Mucosa of gallbladder (tissue), 1 donor: ENCODE measurements at regions not wholly inside any gene's neighbourhood (a gene's known extent, or its start where the extent isn't known, plus 50 kb on each side); places are given as distances from the start of the nearest gene placed in this dataset.
A peak's percentile ranks its signal among the peaks of the same experiment; 100 is the strongest.
"Not testable (repeated sequence)": the region's sequence is repeated elsewhere in the genome, so short reads cannot be mapped to it uniquely, and the experiment has no call there.

Experiments used
- DNase-seq: peaks from one replicate; pipeline ENCODE4 v3.0.0-alpha.2; 2020; ENCODE audit warnings: low spot score
- donor health status: DM: no; HTN: no; CAD: no.

- DNase-seq, result no peak
Measured at GRCh38 chr5:87785554-87786335, 373.0 kb upstream of the CCNH start.

- no peak for DNase-seq
Measured at GRCh38 chr5:87784879-87785495, 372.3 kb upstream of the CCNH start.

DNA sequence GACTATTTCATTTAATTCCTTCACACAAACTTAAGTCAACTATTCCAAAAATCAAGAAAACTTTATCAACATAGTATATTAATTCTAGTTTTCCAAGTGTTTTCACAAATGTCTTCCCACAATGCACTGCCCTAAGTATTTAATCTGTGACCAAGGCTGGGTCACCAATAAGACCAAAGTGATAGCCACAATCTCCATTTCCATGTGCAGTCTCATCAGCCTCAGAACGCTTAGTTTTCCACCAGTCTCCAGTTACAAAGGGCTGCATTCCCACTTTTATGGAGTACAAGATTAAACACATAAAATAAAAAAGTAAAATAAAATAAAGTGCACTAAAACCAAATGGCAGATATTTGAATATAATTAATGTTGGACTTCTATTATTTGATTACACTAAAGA lies 371.6 kb upstream of the CCNH start:
- no peak for DNase-seq

- DNase-seq, result no peak
Measured at GRCh38 chr5:87782916-87783315, 370.2 kb upstream of the CCNH start.

GRCh38 chr5:87781976-87782375 lies 369.2 kb upstream of the CCNH start:
- DNase-seq, result no peak

DNA sequence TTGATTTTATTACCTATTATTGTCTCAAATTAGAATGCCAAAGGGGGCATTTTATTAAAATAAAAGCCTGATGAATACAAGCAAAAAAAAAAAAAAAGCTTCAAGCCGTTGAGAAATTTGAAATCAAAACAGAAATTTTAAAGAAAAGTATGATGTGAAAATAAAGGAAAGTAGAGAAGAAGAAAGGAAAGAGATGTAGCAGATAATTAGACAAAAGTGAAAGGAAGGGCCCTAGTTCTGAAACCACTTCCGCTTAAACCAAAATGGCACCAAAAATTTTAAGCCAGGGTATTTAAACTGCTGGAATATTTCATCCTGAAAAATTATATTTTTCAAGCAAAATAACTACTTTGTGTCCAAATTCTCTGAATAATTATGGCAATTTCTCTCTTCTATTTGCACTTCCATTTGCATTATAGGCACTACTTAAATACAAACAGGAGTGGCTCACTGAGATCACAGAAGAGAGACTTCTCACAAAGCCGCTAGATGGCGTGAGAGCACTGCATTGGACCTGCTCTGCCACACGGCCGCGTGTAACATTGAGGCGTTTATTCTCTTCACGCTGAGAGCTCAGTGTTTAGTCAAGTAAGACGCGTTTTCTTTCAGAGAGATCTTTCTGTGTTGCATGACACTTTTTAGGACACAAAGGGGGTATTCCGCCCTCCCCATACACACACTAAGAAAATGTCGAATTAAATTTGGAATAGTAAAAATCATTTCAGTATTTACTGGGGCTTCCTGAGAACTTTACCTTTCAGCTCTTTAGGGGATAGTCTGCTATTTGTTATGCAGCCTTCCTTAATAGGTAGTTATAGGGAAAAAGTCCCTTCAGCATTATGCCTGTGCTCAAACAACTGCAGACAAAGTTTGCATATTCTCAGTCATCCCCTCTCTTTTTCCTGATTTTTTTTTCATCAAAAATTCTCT lies 368.4 kb upstream of the CCNH start:
- DNase-seq, result peak; percentile 82

DNA sequence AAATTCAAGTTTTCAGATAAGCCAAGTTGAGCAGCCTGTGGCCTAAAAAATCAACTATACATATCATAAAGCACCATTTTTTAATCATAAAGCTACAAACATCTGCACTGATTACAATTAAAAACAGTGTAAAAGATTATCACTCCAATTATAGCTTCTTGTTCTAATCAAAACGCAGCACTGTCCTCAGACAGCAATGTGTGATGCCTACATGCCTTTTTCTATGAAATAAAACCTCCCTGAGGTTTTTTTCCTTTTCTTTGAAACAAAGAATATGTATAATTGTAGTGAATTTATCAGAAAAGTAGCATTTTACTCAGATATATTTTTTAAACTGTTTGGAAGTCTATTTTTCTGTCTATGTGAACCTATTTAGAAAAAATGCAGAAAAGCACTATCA lies 366.1 kb upstream of the CCNH start:
- no peak for DNase-seq

GRCh38 chr5:87777877-87778276 lies 365.1 kb upstream of the CCNH start:
- DNase-seq, result no peak

DNA sequence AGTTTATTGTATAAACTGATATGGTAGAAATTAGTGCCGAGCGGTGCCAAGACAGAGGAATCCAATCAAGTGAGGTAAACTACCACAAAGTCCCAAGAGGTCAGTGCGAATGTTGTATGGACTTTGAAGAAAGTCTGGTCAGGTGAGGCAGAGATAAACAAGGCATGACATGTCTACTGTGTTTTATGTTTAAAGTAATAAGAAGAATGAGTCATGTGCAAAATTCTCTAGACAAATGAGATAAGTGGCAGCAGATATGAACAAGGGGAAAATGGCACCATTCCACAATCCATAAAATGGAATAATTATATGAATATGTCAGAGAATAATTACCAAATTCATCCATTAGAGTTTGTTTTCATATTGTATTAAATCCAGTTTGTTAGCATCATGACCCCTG lies 364.1 kb upstream of the CCNH start:
- no peak for DNase-seq

GRCh38 chr5:87776302-87776701 lies 363.6 kb upstream of the CCNH start:
- DNase-seq, result not testable (repeated sequence)

- no peak for DNase-seq
Measured at GRCh38 chr5:87775228-87775627, 362.5 kb upstream of the CCNH start.

DNA sequence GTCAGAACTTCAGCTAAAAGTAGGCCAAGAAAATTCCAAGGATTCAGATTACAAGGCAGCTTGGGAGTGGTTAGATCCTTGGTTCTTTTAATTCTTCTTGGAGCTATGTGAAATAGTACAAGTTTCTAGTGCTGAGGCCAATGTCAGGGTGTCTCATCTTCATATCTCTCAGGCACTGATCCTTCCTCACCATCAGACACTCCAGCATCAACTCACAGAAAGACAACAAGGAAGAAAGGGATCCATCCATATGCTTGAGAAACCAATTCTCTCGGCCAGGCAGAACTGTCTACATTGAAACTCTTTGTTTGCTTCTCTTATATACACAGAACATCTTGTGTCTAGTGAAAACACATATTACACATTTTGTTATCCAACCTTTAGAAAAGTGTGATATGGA lies 362.1 kb upstream of the CCNH start:
- DNase-seq, result no peak

- DNase-seq, result no peak
Measured at GRCh38 chr5:87770601-87771121, 357.9 kb upstream of the CCNH start.

GRCh38 chr5:87770016-87770570 lies 357.4 kb upstream of the CCNH start:
- no peak for DNase-seq

- DNase-seq, result no peak
Measured at GRCh38 chr5:87769157-87769556, 356.4 kb upstream of the CCNH start.

- DNase-seq, result no peak
Measured at GRCh38 chr5:87768190-87768589, 355.5 kb upstream of the CCNH start.

GRCh38 chr5:87765009-87765408 lies 352.3 kb upstream of the CCNH start:
- DNase-seq, result no peak

DNA sequence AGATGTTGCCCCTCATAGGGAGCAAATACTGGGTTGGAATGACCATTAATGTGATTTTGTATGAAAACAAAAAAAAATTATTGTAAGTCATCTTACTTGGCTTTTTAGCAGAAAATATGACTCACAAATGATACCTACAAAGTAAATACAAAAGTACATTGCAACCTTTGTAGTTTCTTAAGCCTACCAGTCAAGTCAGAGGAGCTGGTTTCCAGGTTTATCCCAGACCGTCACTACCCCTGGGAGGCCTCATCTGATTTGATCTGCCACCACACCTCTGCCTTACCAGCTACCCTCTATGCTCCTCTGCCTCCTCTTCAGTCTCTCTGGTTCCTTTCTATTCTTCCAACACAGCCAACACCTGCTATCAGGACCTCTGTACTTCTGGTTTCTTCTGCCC lies 349.9 kb upstream of the CCNH start:
- DNase-seq, result no peak

DNA sequence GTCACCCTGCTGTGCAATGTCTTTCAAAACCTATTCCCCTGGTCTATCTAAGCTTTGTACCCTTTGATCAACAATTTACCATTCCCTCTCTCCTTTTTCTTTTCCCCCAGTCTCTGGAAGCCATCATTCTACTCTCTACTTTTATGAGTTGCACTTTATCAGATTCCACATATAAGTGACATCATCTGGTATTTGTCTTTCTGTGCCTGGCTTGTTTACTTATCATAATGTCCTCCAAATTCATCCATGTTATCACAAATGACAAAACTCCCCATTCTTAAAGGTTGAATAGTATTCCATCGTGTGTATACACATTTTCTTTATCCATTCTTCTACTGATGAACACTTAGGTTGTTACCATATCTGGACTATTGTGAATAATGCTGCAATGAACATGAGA lies 344.2 kb upstream of the CCNH start:
- DNase-seq, result no peak

DNA sequence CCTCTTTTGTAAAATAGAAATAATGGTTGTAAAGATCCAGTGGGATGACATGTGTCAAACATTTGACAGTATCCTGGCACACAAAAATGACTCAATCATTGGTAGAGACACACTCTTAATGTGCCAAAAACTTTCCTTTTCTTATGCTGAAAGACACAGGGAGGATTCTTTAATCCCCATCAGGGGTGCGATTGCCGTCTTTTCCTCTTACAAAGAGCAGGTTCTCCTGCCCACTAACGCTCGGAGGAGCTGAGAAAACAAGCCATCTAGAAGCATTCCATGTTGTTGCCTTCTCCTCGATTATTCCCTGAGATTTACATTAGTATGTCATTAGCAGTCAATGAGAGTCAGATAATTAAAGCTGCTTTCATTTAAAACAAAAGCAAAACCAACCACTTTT lies 342.6 kb upstream of the CCNH start:
- DNase-seq, result no peak

DNA sequence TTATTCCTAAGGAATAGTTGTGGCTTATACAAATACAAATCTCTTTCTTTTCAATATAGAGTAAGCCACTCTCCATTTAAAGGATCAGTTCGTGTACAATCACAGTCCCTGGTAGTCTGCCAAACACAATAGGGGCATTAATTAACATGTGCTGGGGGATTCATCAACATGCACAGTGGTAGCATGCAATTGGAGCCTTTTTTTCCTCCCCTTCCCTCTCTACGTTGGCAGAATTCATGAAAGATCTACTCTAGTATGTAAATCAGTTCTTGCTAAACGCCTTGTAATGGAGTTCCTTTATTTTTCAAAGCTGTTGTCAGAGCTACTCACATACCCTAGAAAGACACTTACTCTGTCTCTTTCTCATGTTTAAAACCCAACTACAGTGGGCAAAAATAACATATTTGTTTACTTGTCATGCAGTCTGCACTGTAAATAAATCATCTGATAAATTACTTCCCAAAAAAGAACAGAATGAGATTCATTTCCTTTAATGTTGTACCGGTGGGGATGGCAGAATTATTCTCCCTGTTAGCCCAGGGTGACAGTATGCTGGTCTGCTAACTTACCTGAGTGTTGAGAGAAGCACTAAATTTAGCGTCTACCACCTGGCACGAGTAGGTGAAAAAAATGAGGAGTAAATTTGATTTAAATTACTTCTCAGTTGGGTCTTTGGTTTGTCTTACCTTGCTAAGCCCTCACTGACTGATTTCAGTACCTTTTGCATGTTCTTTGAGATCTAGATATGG lies 341.5 kb upstream of the CCNH start:
- no peak for DNase-seq
